Keratinocyte (primary cell): ENCODE measurements at regions not wholly inside any gene's neighbourhood (a gene's known extent, or its start where the extent isn't known, plus 50 kb on each side); places are given as distances from the start of the nearest gene placed in this dataset.

ENCODE experiments used
- DNase-seq: peaks from one replicate; pipeline ENCODE4 v3.0.0-alpha.2; 2011; ENCODE audit warnings: low read depth, missing footprints, low spot score
- FAIRE-seq: peaks from 2 replicates; lab custom pipeline; 2011; peaks lifted over from hg19 to GRCh38; lab: Jason Lieb, UNC
- H2AFZ ChIP-seq: 2 replicates; pipeline ENCODE4 v1.6.0; 2012; ENCODE audit warnings: low read length, control low read depth, inconsistent platforms; ENCODE audit not compliant: control insufficient read depth
- H3K27ac ChIP-seq: 2 replicates; pipeline ENCODE4 v1.5.1; 2011; ENCODE audit warnings: low read length; ENCODE audit not compliant: control insufficient read depth, insufficient read depth
- H3K27me3 ChIP-seq: 3 replicates; pipeline ENCODE4 v1.6.0; 2011; ENCODE audit warnings: low read length; ENCODE audit not compliant: control insufficient read depth, insufficient read depth; ENCODE audit errors: extremely low read depth
- H3K36me3 ChIP-seq, 2 experiments: 2 replicates in 1 of 2; 3 replicates in 1 of 2; pipeline ENCODE4 v1.5.1; 2011; ENCODE audit warnings: low read length in 2 of 2, mild to moderate bottlenecking in 1 of 2; ENCODE audit not compliant: control insufficient read depth in 2 of 2, insufficient read depth in 2 of 2; ENCODE audit errors: extremely low read depth in 1 of 2
- H3K4me1 ChIP-seq: 3 replicates; pipeline ENCODE4 v1.5.1; 2011; ENCODE audit warnings: low read length; ENCODE audit not compliant: control insufficient read depth, insufficient read depth; ENCODE audit errors: extremely low read depth
- H3K4me2 ChIP-seq: 3 replicates; pipeline ENCODE4 v1.6.0; 2011; ENCODE audit warnings: low read depth, low read length; ENCODE audit not compliant: control insufficient read depth, insufficient read depth; ENCODE audit errors: extremely low read depth
- H3K4me3 ChIP-seq, 3 experiments: fragments of 200-600 bp in 1 of 3; sonication (generic) in 1 of 3; 2 replicates in 2 of 3; 3 replicates in 1 of 3; pipeline ENCODE4 v1.5.1; 2011 to 2016; ENCODE audit warnings: low read length in 3 of 3, mild to moderate bottlenecking in 3 of 3, control low read depth in 2 of 3, inconsistent platforms in 1 of 3, low read depth in 1 of 3, mixed read lengths in 1 of 3, mixed run types in 1 of 3, moderate library complexity in 1 of 3; ENCODE audit not compliant: control insufficient read depth in 2 of 3, insufficient read depth in 2 of 3; ENCODE audit errors: extremely low read depth in 1 of 3
- H3K79me2 ChIP-seq: 2 replicates; pipeline ENCODE4 v1.6.0; 2012; ENCODE audit warnings: low read length; ENCODE audit not compliant: control insufficient read depth, insufficient read depth
- H3K9ac ChIP-seq: 3 replicates; pipeline ENCODE4 v1.6.0; 2011; ENCODE audit warnings: low read length; ENCODE audit not compliant: control insufficient read depth, insufficient read depth; ENCODE audit errors: extremely low read depth
- H3K9me1 ChIP-seq: 3 replicates; pipeline ENCODE4 v1.6.0; 2011; ENCODE audit warnings: low read length; ENCODE audit not compliant: control insufficient read depth, insufficient read depth; ENCODE audit errors: extremely low read depth
- H3K9me3 ChIP-seq: 2 replicates; pipeline ENCODE4 v1.5.1; 2012; ENCODE audit warnings: low read depth, low read length; ENCODE audit not compliant: control insufficient read depth
- H4K20me1 ChIP-seq: 3 replicates; pipeline ENCODE4 v1.6.0; 2011; ENCODE audit warnings: low read length; ENCODE audit not compliant: control insufficient read depth, insufficient read depth; ENCODE audit errors: extremely low read depth
- EZH2 ChIP-seq: IDR thresholded peaks from one replicate; pipeline ENCODE4 v1.6.1; 2012; ENCODE audit warnings: inconsistent platforms, mild to moderate bottlenecking, low read length, moderate library complexity
- dilution Hi-C: fragments of 300-500 bp; cut with MboI; formaldehyde crosslinking; loops from one replicate; pipeline ENCODE4 v1.7.0; 2020; ENCODE audit warnings: low sequenced_read_pairs; ENCODE audit not compliant: extremely low pct_ligation_motif_present
- TF ChIP-seq, protein P1 (sequence below), 3 experiments: IDR thresholded peaks in 1 of 3; conservative IDR thresholded peaks in 1 of 3; optimal IDR thresholded peaks in 1 of 3; 2 replicates in 2 of 3; 3 replicates in 1 of 3; pipeline versions ENCODE3 to v1.5.1; 2011; ENCODE audit warnings: low read length in 3 of 3, mild to moderate bottlenecking in 3 of 3, moderate library complexity in 2 of 3, control low read depth in 1 of 3, inconsistent platforms in 1 of 3; ENCODE audit not compliant: insufficient read depth in 2 of 3; ENCODE audit errors: extremely low read depth in 1 of 3

DNA sequence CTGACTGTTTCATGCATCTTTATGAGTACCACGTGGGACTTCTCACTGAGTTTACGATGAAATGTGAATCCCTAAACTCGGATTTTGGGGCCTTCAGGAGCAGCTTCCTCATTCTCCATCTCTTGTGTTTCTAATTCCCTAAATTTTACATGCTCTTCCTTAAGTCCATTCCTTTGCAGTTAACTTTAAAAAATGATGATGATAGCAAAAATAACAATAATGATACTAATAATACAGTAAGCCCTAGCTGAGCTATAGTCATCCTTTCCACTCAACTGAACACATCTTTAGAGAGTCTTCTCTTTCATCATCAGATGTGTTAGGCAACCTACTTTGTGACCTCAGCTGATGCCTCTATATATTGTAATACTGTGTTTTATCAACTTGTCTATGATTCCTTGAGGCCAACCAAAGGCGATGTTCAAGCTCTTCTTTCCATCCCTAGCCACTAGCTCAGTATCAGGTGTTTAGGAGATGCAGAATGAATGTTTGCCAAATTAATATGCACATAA is 1196.4 kb downstream of the VRK1 start:
- Histone ChIP-seq H3K9ac (no peak overlapping the region), H3K9me1 (no peaks in the 10 kb centered on the region), H3K36me3 (no peaks in the 10 kb centered on the region), H4K20me1 (no peaks in the 10 kb centered on the region), H3K4me2 (no peak overlapping the region), H3K9me3 (no peaks in the 10 kb centered on the region), H3K27ac (no peak overlapping the region), H3K4me3 (no peak overlapping the region), H3K79me2 (no peaks in the 10 kb centered on the region), H2AFZ (no peak overlapping the region), H3K27me3 (no peaks in the 10 kb centered on the region), H3K4me1 (no peaks in the 10 kb centered on the region)
- DNase-seq, result no peak
- dilution Hi-C loops, result no loop called here
- TF ChIP-seq, protein P1, sequence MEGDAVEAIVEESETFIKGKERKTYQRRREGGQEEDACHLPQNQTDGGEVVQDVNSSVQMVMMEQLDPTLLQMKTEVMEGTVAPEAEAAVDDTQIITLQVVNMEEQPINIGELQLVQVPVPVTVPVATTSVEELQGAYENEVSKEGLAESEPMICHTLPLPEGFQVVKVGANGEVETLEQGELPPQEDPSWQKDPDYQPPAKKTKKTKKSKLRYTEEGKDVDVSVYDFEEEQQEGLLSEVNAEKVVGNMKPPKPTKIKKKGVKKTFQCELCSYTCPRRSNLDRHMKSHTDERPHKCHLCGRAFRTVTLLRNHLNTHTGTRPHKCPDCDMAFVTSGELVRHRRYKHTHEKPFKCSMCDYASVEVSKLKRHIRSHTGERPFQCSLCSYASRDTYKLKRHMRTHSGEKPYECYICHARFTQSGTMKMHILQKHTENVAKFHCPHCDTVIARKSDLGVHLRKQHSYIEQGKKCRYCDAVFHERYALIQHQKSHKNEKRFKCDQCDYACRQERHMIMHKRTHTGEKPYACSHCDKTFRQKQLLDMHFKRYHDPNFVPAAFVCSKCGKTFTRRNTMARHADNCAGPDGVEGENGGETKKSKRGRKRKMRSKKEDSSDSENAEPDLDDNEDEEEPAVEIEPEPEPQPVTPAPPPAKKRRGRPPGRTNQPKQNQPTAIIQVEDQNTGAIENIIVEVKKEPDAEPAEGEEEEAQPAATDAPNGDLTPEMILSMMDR (optimal IDR thresholded peaks at IDR 0.05 in 1 of 3, IDR thresholded peaks at IDR 0.05 in 1 of 3, conservative IDR thresholded peaks at IDR 0.05 in 1 of 3; ENCODE audit: extremely low read depth in 1 of 3, insufficient read depth in 2 of 3, low read length in 3 of 3), result no peak
- no peak for TF ChIP-seq EZH2
- FAIRE-seq, result no peak

DNA sequence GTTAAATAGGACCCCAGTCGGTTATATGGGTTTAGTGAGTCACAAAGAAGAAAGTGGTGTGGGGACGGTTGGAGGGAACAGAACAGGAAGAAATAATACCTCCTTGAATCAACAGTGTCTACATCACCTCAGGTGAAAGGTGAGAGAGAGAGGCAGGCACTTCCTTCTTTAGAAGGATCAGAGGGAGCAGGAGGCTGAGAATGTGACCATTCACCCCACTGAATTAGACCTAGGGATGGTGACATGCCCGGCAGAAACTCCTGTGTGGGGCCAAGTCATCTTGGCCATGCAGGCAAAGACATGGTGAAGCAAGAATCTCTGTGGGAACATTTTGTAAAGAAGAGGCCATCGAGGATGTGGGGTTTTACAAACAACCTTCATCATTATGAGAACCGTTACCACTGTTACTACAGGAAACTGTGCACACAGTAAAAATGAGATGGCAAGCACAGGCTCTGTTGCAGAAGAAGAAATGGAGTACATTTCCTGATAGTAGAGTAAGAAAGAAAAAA is 1196.9 kb downstream of the VRK1 start:
- FAIRE-seq, result no peak

More for the DNA sequence above, 1196.9 kb downstream of the VRK1 start:
- Histone ChIP-seq H2AFZ (no peak overlapping the region), H3K4me3 (no peak overlapping the region), H3K79me2 (no peaks in the 10 kb centered on the region), H3K4me1 (no peaks in the 10 kb centered on the region), H3K9me1 (no peaks in the 10 kb centered on the region), H3K9ac (no peak overlapping the region), H3K4me2 (no peak overlapping the region), H4K20me1 (no peaks in the 10 kb centered on the region), H3K9me3 (no peaks in the 10 kb centered on the region), H3K27ac (no peak overlapping the region), H3K36me3 (no peaks in the 10 kb centered on the region), H3K27me3 (no peaks in the 10 kb centered on the region)
- dilution Hi-C loops, result no loop called here
- no peak for DNase-seq
- TF ChIP-seq, protein P1 (optimal IDR thresholded peaks at IDR 0.05 in 1 of 3, IDR thresholded peaks at IDR 0.05 in 1 of 3, conservative IDR thresholded peaks at IDR 0.05 in 1 of 3; ENCODE audit: extremely low read depth in 1 of 3, insufficient read depth in 2 of 3, low read length in 3 of 3), result no peak
- TF ChIP-seq EZH2, result no peak
